Progenitor cell of endocrine pancreas (in vitro differentiated cells): ENCODE measurements at regions not wholly inside any gene's neighbourhood (a gene's known extent, or its start where the extent isn't known, plus 50 kb on each side); places are given as distances from the start of the nearest gene placed in this dataset.
"Not testable (repeated sequence)": the region's sequence is repeated elsewhere in the genome, so short reads cannot be mapped to it uniquely, and the experiment has no call there.

Experiments used
- DNase-seq: peaks from one replicate; pipeline ENCODE4 v3.0.0; 2021; ENCODE audit warnings: low spot score; ENCODE audit not compliant: unreplicated experiment
- H3K27ac Mint-ChIP-seq: 2 replicates; pipeline ENCODE4 v1.8.0; 2021; ENCODE audit warnings: mild to moderate bottlenecking, moderate library complexity, mixed read lengths
- H3K27me3 Mint-ChIP-seq: 2 replicates; pipeline ENCODE4 v1.8.0; 2021; ENCODE audit warnings: mixed read lengths
- H3K36me3 Mint-ChIP-seq: 2 replicates; pipeline ENCODE4 v1.8.0; 2022; ENCODE audit warnings: mixed read lengths; ENCODE audit not compliant: insufficient read depth
- H3K4me1 Mint-ChIP-seq: 2 replicates; pipeline ENCODE4 v1.8.0; 2021; ENCODE audit warnings: low read depth, mixed read lengths
- H3K4me3 Mint-ChIP-seq: 2 replicates; pipeline ENCODE4 v1.8.0; 2021; ENCODE audit warnings: low read depth, mild to moderate bottlenecking, moderate library complexity, mixed read lengths
- H3K9me3 Mint-ChIP-seq: 2 replicates; pipeline ENCODE4 v1.8.0; 2021; ENCODE audit warnings: low read depth, mixed read lengths
- TF ChIP-seq, protein P1 (sequence below): fragments of 200-600 bp; sonication (generic); IDR thresholded peaks from one replicate; pipeline ENCODE4 v1.5.0; 2021; ENCODE audit warnings: antibody characterized with exemption, mild to moderate bottlenecking; ENCODE audit not compliant: unreplicated experiment

DNA sequence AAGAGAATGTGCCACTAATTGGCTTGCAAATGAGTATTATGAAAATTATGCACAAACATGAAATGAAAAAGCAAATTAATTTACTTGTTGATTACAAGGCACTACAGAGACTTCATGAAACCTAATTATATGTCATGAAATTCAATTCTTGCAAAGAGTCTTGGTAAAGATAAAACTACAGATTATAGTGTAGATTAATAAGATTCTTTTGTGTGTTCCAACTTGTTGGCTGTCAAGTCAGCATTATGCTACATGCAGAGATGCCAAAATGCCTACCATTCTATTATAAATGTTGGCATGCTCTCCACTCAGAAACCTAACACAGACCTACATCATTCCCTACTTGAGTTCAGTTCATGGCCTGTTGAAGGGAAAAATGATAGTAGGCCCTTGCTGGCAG is 97.2 kb upstream of the KITLG start:
- H3K4me3 Mint-ChIP-seq, result no peak overlapping the region
- no peak for DNase-seq
- H3K4me1 Mint-ChIP-seq, result no peaks in the 10 kb centered on the region
- H3K27me3 Mint-ChIP-seq, result no peaks in the 10 kb centered on the region
- H3K9me3 Mint-ChIP-seq, result peaks cover 7% of the 10 kb centered on the region
- H3K36me3 Mint-ChIP-seq, result no peaks in the 10 kb centered on the region
- H3K27ac Mint-ChIP-seq, result no peak overlapping the region
- TF ChIP-seq, protein P1, sequence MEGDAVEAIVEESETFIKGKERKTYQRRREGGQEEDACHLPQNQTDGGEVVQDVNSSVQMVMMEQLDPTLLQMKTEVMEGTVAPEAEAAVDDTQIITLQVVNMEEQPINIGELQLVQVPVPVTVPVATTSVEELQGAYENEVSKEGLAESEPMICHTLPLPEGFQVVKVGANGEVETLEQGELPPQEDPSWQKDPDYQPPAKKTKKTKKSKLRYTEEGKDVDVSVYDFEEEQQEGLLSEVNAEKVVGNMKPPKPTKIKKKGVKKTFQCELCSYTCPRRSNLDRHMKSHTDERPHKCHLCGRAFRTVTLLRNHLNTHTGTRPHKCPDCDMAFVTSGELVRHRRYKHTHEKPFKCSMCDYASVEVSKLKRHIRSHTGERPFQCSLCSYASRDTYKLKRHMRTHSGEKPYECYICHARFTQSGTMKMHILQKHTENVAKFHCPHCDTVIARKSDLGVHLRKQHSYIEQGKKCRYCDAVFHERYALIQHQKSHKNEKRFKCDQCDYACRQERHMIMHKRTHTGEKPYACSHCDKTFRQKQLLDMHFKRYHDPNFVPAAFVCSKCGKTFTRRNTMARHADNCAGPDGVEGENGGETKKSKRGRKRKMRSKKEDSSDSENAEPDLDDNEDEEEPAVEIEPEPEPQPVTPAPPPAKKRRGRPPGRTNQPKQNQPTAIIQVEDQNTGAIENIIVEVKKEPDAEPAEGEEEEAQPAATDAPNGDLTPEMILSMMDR, result no peak

DNA sequence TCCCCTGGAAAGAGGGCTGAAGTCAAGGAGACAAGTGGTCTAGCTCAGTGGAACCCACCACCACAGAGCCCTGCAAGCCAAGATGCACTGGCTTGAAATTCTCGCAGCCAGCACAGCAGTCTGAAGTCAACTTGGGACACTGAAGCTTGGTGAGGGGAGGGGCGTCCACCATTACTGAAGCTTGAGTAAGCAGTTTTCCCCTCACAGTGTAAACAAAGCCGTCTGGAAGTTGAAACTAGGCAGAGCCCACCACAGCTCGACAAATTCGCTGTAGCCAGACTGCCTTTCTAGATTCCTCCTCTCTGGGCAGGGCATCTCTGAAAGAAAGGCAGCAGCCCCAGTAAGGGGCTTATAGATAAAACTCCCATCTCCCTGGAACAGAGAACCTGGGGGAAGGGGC is 87.3 kb upstream of the KITLG start:
- H3K27me3 Mint-ChIP-seq, H3K4me1 Mint-ChIP-seq, H3K4me3 Mint-ChIP-seq, DNase-seq, H3K36me3 Mint-ChIP-seq: not testable (repeated sequence)
- peak overlapping the region; percentile 49 for H3K27ac Mint-ChIP-seq
- peaks cover 14% of the 10 kb centered on the region for H3K9me3 Mint-ChIP-seq

DNA sequence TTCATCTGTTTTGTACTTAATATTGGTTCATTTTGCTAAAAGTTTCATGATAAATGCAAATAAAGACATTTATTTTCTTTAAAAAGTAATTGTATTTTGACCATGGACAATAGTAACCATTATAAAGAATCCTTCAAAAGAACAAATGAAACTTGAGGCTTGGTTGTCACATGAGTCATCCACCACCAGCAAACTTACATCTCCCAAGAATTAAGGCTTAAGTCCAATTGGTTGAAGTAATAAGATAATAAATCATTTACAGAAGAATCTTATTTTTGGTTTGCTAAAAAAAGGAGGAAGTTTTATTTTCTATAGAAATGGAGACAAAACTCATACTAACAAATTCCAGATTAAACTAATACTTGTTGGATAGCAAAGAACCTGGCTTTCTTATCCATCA is 84.8 kb upstream of the KITLG start:
- H3K27me3 Mint-ChIP-seq, result peaks cover 11% of the 10 kb centered on the region

DNA sequence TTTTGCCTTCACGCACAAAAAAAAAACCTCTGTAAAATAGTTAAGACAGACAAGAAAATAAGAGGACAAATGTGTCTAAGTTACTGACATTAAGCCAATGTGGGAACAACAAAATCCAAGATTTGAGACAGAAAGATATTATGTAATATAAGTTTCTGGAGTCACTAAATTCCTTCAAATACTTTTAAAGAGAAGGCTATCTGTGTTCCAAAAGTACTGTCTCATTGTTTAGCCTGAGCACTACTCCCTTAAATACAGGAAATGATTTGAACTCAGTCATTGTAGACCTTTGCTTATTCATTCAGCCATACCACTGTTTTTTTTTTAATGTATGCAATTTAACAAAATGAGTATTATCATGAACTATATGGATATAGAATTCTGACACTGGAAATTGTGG is 82.7 kb upstream of the KITLG start:
- TF ChIP-seq, protein P1, result no peak
- Mint-ChIP-seq H3K36me3 (no peaks in the 10 kb centered on the region), H3K4me1 (peaks cover 6% of the 10 kb centered on the region), H3K9me3 (no peaks in the 10 kb centered on the region), H3K27ac (no peak overlapping the region), H3K27me3 (peaks cover 11% of the 10 kb centered on the region), H3K4me3 (no peak overlapping the region)
- DNase-seq, result no peak

More for the DNA sequence above, 84.8 kb upstream of the KITLG start:
- no peak for DNase-seq
- Mint-ChIP-seq H3K4me1 (peaks cover 9% of the 10 kb centered on the region), H3K27ac (no peak overlapping the region), H3K36me3 (no peaks in the 10 kb centered on the region), H3K9me3 (peaks cover 9% of the 10 kb centered on the region), H3K4me3 (no peak overlapping the region)
- TF ChIP-seq, protein P1, result no peak

DNA sequence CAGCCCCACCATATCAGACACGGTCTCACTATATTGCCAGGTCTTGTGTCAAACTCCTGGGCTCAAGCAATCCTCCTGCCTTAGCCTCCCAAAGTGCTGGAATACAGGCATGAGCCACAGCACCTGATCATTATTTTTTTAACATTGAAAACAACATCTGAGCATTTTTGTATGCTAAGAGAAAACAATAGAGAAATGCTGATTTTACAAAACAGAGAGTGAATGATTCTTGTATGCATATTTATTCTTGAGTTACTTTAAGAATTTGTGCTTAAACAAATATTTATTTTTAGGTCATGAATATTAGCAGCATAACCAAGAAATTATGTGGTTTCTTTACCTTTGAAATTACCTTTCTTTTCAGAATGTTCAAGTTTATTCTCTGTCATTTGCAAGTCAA is 81.8 kb upstream of the KITLG start:
- H3K4me1 Mint-ChIP-seq, result no peaks in the 10 kb centered on the region
- H3K27ac Mint-ChIP-seq, result no peak overlapping the region
- H3K9me3 Mint-ChIP-seq, result no peaks in the 10 kb centered on the region
- TF ChIP-seq, protein P1, result no peak
- no peaks in the 10 kb centered on the region for H3K36me3 Mint-ChIP-seq
- DNase-seq, result no peak
- H3K4me3 Mint-ChIP-seq, result no peak overlapping the region
- H3K27me3 Mint-ChIP-seq, result peaks cover 11% of the 10 kb centered on the region

DNA sequence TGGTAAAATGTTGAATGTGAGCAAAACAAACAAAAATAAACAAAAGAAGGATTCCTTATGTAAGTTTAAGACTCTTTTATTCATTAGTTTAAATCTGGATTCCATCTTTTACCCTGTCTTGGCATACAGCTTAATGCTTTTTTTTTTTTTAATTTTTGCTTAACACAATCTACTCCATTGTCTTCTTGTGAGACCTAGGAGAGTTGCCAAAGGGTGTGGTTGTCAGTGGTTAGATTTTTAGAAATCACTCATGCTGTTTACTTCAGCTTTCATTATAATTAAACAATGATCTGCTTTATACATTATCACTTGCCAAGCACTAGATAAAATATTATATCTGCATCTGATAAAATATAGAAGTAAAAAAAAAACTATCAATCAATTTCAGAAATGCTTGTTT is 77.7 kb upstream of the KITLG start:
- Mint-ChIP-seq H3K27ac (no peak overlapping the region), H3K9me3 (peaks cover 8% of the 10 kb centered on the region)

More for the DNA sequence above, 77.7 kb upstream of the KITLG start:
- H3K27me3 Mint-ChIP-seq, result peaks cover 7% of the 10 kb centered on the region
- no peaks in the 10 kb centered on the region for H3K36me3 Mint-ChIP-seq
- TF ChIP-seq, protein P1, result no peak
- no peaks in the 10 kb centered on the region for H3K4me1 Mint-ChIP-seq
- H3K4me3 Mint-ChIP-seq, result no peak overlapping the region
- DNase-seq, result no peak
